ENCODE measurements at regions not wholly inside any gene's neighbourhood (a gene's known extent, or its start where the extent isn't known, plus 50 kb on each side); places are given as distances from the start of the nearest gene placed in this dataset.

DNA sequence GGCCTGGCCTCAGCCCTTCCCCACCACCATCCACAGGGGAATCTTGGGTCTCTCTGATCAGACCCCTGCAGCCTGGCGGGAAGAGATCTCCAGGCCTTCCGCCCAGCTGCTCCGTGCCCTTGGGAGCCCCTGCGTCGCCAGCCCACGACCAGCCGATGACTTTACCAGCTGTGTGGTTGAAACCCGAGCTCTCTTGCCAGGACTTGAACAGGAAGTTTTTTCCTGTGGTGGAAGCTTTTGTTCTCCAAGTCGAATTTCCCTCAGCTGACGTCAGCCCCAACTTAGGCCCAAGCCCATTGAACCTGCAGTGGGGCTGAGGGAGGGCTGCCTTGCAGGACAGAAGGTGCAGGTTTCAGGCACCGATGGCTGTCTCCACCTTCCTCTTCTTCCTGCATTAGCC, 51.7 kb upstream of the SMAD3 start:
- Histone ChIP-seq H3K27ac (ENCODE audit: low read depth, low read length) (no peak overlapping the region), H3K4me3 (ENCODE audit: extremely low read depth in 1 of 4, insufficient read depth in 2 of 4, low read depth in 3 of 4, low read length in 4 of 4) (no peak overlapping the region), H3K79me2 (ENCODE audit: control insufficient read depth in 1 of 2, insufficient read depth in 2 of 2, low read length in 2 of 2) (no peaks in the 10 kb centered on the region), H3K14ac (ENCODE audit: insufficient read length) (no peak overlapping the region), H3K18ac (ENCODE audit: extremely low read depth, low read length) (peak overlapping the region; percentile 39; the same call in 1 of the 2 replicates), H3K36me3 (ENCODE audit: control insufficient read depth in 2 of 4, insufficient read depth in 4 of 4, low read length in 3 of 4) (no peaks in the 10 kb centered on the region), H3K4me2 (ENCODE audit: insufficient read depth in 1 of 2, low read depth in 2 of 2, low read length in 2 of 2) (no peak overlapping the region; a peak in 1 of 4 replicates), H3K23me2 (ENCODE audit: low read depth, low read length) (no peaks in the 10 kb centered on the region), H3K23ac (ENCODE audit: insufficient read length) (no peak overlapping the region), H3K9me3 (ENCODE audit: insufficient read depth in 2 of 2, low read depth in 1 of 2, low read length in 1 of 2) (no peaks in the 10 kb centered on the region), H4K20me1 (replicated peaks in 1 of 2; ENCODE audit: control insufficient read depth in 1 of 2, insufficient read depth in 2 of 2, low read length in 2 of 2) (no peaks in the 10 kb centered on the region), H2AFZ (ENCODE audit: low read length) (0 out of 2 replicates have a peak overlapping the region, but pooled peaks have one; percentile 16), H3K4ac (replicated peaks; ENCODE audit: insufficient read length, low read depth, low read length) (peak overlapping the region; percentile 64), H4K5ac (ENCODE audit: insufficient read length, low read depth, low read length) (peak overlapping the region; percentile 51), H3K27me3 (replicated peaks in 1 of 4; ENCODE audit: control insufficient read depth in 3 of 4, extremely low read depth in 1 of 4, insufficient read depth in 3 of 4, low read length in 3 of 4) (no peaks in the 10 kb centered on the region), H2BK120ac (replicated peaks; ENCODE audit: low read depth, low read length) (peak overlapping the region; percentile 48), H2BK5ac (ENCODE audit: low read depth, low read length) (peak overlapping the region; percentile 55; the same call in 1 of the 2 replicates), H3K79me1 (ENCODE audit: low read depth, low read length) (no peaks in the 10 kb centered on the region), H2BK20ac (ENCODE audit: low read length) (peak overlapping the region; percentile 49; the same call in 1 of the 2 replicates), H2AK5ac (ENCODE audit: low read depth, low read length) (no peak overlapping the region), H3K9ac (replicated peaks in 1 of 4; ENCODE audit: extremely low read depth in 1 of 4, low read depth in 3 of 4, low read length in 3 of 4) (no peak overlapping the region), H4K91ac (replicated peaks; ENCODE audit: insufficient read length, low read length) (peak overlapping the region; percentile 94), H4K8ac (ENCODE audit: extremely low read depth, insufficient read depth, low read length) (no peak overlapping the region; the same call in 1 of the 2 replicates), H2BK12ac (ENCODE audit: low read depth, low read length) (peak overlapping the region; percentile 72; the same call in 1 of the 2 replicates), H2BK15ac (ENCODE audit: low read length) (no peak overlapping the region), H3K4me1 (replicated peaks in 1 of 4; ENCODE audit: control insufficient read depth in 3 of 4, insufficient read depth in 4 of 4, low read length in 3 of 4) (peaks cover 5 to 20% (median 11%) of the 10 kb centered on the region in 4 experiments), H3K56ac (replicated peaks; ENCODE audit: insufficient read length, low read depth, low read length) (no peak overlapping the region)
- ChIA-PET POLR2A (ENCODE audit: partially characterized antibody) (interaction anchor here (1.1 to 1.7 kb wide), 2 partner anchors 20 to 50 kb away, joined by 4 to 7 read pairs; no protein-coding TSS in a partner anchor), CTCF (ENCODE audit: partially characterized antibody) (interaction anchor here (0.7 to 1.7 kb wide), 3 partner anchors 55 to 313 kb away, joined by 3 read pairs; no protein-coding TSS in a partner anchor)
- FAIRE-seq (no peak), DNase-seq (ENCODE audit: low read depth in 1 of 2, low spot score in 2 of 2) (peak in 1 of 2 experiments; percentile 57)
- WGBS, 2 experiments (ENCODE audit: extremely low coverage in 1 of 2, insufficient coverage in 1 of 2, insufficient read length in 1 of 2, insufficient replicate concordance in 2 of 2, low coverage in 1 of 2, low lambda C conversion rate in 2 of 2, missing lambda C conversion rate in 1 of 2): 64% methylated on average over 11 of the region's 11 CpGs; no CpG with 5 or more reads in 1 of the 2 experiments
- TF ChIP-seq, protein P1, sequence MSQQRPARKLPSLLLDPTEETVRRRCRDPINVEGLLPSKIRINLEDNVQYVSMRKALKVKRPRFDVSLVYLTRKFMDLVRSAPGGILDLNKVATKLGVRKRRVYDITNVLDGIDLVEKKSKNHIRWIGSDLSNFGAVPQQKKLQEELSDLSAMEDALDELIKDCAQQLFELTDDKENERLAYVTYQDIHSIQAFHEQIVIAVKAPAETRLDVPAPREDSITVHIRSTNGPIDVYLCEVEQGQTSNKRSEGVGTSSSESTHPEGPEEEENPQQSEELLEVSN (IDR thresholded peaks at IDR 0.05): 0 out of 2 replicates have a peak, but pooled peaks have one; percentile 25
- no peak for TF ChIP-seq CTBP2 (IDR thresholded peaks at IDR 0.05; ENCODE audit: borderline replicate concordance, insufficient read depth, insufficient read length, low read length)
- 0 out of 3 replicates have a peak, but pooled peaks of 1 of the 2 experiments have one; percentile 31 for TF ChIP-seq POLR2A (IDR thresholded peaks at IDR 0.05; ENCODE audit: control extremely low read depth in 1 of 2, low read depth in 2 of 2, low read length in 2 of 2)
- no peak for TF ChIP-seq CHD1 (IDR thresholded peaks at IDR 0.05; ENCODE audit: low read depth, low read length)
- TF ChIP-seq, protein P2, sequence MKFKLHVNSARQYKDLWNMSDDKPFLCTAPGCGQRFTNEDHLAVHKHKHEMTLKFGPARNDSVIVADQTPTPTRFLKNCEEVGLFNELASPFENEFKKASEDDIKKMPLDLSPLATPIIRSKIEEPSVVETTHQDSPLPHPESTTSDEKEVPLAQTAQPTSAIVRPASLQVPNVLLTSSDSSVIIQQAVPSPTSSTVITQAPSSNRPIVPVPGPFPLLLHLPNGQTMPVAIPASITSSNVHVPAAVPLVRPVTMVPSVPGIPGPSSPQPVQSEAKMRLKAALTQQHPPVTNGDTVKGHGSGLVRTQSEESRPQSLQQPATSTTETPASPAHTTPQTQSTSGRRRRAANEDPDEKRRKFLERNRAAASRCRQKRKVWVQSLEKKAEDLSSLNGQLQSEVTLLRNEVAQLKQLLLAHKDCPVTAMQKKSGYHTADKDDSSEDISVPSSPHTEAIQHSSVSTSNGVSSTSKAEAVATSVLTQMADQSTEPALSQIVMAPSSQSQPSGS (IDR thresholded peaks at IDR 0.05; ENCODE audit: low read length): peak; percentile 87; the same call in 1 of the 2 replicates
- no peak for TF ChIP-seq HDAC6 (IDR thresholded peaks at IDR 0.05; ENCODE audit: low read depth, low read length)
- TF ChIP-seq EZH2 (IDR thresholded peaks at IDR 0.05; ENCODE audit: low read depth, low read length, severe bottlenecking): no peak
- TF ChIP-seq KDM1A (IDR thresholded peaks at IDR 0.05; ENCODE audit: borderline replicate concordance, low read length): no peak
- TF ChIP-seq JUN (IDR thresholded peaks at IDR 0.05; ENCODE audit: low read depth, low read length): peak; percentile 83
- TF ChIP-seq FOSL1 (IDR thresholded peaks at IDR 0.05; ENCODE audit: insufficient read depth, low read depth, low read length): no peak
- no peak for TF ChIP-seq CBX8 (IDR thresholded peaks at IDR 0.05; ENCODE audit: borderline replicate concordance, low read depth, low read length)
